HG02970 (cell line): ENCODE measurements at regions not wholly inside any gene's neighbourhood (a gene's known extent, or its start where the extent isn't known, plus 50 kb on each side); places are given as distances from the start of the nearest gene placed in this dataset.
"Not testable (repeated sequence)": the region's sequence is repeated elsewhere in the genome, so short reads cannot be mapped to it uniquely, and the experiment has no call there.

Experiments
- ATAC-seq: cut with Tn5 transposase; IDR thresholded peaks from one replicate; pipeline ENCODE4 v1.9.1; 2021; ENCODE audit warnings: mild to moderate bottlenecking, moderate library complexity, moderate number of reproducible peaks; ENCODE audit not compliant: unreplicated experiment, low FRiP score

DNA sequence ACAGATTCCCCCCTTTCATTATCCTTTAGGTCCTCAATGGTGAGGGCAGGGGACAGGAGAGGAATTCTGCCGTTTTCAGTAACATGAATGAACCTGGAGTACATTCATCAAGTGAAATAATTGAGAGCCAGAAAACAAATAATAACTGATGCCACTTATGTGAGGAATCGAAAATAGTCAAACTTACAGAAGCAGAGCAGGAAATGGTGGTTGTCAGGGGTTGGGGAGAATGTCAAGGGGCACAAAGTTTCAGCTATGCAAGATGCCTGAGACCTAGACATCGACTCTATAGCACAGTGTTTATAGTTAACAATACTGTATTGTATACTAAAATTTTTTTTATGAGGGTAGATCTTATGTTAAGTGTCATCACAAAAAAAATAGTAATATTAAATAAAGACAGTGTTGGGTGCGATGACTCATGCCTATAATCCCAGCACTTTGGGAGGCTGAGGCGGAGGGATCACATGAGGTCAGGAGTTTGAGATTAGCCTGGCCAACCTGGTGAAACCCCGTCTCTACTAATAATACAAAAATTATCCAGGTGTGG, 1219.8 kb downstream of the GATA3 start:
- no peak for ATAC-seq

DNA sequence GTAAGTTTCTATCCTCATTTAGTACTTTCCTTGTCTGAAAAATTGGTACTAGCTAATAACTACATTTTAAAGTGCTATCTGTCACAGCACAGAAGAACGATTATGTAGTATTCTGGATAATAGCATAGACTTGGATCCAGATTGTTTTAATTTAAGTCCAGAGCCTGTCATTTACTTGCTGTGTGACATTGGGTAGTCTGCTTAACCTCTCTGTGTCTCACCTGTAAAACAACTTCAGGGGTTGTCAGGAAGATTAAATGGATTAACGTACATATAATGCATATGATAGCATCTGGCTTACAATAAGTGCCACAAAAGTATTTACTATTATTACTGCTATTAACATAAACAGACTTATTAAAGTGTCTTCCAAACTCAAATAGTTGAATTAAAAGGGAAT, 1221.4 kb downstream of the GATA3 start:
- no peak for ATAC-seq

DNA sequence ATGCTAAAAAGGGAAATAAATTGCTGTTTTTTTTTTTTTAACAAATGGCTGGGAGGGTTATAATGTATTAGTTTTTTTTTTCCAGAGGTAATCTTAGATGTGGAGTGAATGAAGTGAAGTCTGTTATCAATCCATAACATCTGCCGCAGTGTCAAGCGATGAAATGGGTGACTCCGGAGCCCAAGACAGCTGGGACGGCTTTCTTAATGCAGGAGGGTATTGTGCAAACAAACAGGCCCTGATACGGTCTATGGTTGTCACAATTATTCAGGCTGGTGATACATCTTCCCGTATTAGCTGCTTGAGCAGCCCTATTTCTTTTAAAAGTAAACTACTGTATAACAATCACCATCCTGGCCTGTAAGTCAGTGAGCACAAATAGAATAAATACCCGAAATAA, 1231.2 kb downstream of the GATA3 start:
- no peak for ATAC-seq

DNA sequence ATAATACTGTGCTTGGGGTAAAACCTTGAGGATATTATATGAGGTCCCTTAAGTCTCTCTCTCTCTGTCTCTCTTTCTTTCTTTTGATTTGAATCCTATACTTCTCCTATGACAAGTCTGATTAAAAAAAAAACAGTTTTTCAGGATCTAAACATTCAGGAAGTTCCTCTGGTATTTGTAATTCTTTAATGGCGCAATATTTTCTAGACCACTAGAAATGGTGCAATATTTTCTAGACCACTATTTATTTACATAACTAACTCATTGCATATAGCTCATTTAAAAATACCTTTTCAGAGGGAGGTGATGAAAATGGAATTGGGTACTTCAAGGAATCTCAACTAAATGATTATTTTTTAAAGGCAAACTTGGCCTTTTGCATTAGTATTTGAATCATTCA, 1235.3 kb downstream of the GATA3 start:
- ATAC-seq = no peak

DNA sequence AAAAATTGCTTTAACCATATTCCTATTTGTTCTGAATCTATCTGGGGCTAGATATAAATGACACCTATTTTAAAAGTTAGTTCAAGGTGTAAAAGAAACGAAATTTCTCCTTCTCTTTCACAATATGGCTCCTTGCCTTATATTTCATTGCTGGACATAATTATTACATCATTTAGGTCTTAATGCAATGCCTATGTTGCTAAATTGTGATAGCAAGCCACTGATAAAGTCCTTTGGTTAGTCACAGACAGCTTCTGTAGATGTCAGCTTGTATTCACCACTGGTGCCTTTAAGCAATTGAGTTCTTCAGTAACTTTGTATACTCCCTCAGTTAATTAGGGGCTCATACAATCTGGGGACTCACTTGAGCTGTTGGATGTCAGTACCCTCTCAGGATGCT, 1236.6 kb downstream of the GATA3 start:
- no peak for ATAC-seq

DNA sequence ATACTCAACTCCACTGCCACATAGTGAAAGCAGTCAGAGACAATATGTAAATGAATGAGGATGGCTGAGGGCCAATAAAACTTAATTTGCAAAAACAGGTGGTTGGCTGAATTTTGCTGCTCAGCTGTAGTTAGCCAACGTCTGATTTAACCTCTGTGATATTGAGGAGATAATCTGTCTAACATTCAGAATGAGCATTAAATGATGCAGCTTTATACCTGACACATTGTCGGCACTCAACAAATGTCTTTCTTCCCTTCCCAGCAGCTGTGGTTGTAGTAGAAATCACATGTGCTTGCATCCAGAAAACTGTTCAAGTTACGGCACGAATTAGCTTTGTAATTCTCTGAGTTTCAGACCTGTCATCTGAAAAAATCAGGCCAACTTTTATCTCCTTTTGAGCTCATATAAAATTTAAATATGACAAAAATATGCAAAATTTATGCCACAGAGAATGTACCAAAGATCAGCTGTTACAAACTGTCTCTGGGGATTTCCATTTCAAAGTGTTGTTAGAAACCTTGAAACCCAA, 1239.7 kb downstream of the GATA3 start:
- ATAC-seq = no peak

DNA sequence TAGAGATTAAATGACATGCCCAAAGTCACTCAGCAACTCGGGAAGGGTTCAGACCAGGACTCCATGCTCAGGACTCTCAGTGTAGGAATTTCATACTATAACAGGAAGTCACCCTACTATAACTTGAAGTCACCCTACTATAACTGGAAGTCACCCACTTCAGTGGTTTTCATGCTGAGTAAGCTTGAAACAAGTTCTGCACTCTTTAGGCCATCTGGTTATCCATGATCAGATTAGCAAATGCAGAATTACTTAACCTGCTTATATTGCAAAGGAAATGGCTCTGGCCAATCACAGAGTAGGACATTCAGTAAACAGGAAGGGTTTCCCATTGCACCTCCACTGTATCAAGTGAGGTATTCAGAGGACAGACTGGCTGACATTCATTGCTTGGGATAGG, 1240.4 kb downstream of the GATA3 start:
- ATAC-seq = no peak

DNA sequence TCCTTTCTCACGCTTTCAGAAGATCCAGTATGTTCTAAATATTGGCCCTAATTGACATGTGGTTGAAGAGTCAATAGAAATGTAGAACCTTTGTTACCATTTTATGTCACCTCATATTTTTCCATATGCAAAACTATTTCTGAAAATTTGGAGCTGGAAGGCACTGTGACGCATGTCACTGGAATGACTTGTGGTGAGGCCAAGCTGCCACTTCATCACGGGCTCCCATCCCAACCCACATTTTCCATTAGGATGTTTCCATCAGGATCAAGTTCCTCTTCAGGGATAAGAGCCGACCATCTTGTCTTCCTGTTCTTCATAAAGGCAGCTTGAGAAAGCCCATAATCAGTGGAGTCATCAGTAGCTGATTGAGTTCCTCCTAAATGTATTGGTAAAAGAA, 1241.7 kb downstream of the GATA3 start:
- ATAC-seq = no peak

DNA sequence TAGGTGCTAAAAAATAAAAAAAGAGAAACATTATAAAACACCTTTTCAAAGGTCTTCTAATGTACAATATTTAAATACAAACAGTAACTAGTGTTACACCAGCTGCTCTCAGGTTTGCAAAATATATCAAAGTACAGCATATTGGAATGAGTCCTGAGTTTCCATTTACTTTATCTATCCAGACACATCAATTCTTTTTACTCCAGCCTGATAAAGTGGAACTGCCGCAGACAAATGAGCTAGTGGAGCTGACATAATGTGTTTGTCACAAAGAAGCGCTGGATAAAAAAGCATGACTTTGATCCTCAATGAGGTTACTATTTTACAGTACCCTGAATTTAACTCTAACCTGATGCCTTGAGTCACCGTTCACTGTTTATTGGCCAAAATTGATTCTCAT, 1243.1 kb downstream of the GATA3 start:
- no peak for ATAC-seq

DNA sequence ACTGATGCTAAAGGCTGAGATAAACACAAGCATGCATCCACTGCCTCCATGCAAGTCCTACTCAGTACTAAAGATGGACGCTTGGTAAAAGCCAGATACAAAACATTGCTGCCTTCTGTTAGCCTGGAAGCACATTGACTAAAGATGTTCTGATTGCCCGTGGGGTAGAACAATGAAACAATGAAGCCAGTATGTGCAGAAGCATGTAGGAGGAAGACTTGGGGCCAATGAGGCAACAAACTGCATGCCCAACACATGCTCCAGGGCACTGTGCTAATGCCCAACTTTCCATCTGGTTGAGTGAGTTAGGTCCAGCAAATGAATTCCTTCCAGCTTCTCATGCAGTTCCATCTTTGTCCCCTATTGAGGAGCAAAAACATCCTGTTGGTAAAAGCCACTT, 1245.5 kb downstream of the GATA3 start:
- no peak for ATAC-seq

DNA sequence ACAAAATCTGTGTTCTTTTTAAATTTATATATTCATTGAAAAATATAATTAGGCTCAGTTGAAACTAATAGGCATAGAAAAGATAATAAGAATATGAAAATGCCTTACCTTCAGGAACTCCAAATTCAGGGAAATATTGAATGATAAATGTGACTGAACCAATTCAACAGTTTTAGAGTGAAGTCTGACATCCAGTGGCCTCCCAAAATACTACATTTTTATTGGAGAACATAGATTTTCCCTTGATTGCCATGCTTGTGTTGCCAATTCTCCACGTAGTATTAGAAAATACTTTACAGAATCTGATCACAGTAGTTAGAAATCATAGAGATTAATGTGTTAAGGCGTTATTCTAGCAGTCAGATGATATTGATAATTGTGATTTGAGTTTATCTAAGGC, 1246.7 kb downstream of the GATA3 start:
- no peak for ATAC-seq

DNA sequence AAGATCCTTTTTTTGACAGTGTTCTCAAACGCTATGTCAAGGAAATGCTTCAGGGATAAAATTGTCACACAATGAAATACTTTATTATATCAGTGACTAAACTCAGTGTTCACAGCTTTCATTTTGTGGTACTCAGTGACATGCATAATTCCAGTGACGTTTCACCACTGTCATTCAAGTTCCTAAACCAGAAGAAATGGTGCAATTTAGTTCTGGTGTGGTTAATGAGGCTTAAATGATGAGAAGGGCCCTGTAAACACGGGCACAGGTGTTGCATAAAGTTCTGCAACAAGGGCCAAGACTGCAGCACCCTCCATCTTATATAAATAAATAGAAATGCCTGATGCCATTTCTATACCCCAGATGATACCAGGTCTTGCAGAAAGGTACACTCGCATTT, 1247.1 kb downstream of the GATA3 start:
- ATAC-seq = no peak

DNA sequence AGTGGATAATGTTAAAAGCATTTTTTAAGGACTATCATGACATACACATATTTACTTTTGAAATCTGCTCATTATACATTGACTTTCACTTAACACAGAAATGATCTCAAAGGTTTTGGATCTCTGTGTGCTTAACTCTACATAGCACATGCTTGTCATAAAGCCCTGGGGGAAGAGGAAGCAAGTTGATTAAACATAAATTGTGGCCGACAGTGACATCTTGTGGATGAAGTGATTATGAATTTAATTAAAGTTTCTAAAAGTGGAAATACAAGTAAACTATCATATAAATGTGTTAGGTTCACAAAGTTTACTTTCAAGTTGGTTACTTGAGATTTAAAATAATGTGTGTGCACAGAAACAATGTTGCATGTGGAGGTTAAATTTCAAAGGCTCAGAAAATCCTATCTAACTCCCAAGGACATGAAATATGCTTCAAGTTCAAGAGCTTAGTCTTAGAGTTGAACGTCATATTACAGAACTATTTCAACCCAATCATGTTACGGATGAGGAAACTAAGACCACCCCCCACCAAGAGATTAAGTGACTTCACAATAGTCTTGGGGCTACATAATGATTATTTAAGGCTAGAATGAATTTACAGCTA, 1247.8 kb downstream of the GATA3 start:
- no peak for ATAC-seq

DNA sequence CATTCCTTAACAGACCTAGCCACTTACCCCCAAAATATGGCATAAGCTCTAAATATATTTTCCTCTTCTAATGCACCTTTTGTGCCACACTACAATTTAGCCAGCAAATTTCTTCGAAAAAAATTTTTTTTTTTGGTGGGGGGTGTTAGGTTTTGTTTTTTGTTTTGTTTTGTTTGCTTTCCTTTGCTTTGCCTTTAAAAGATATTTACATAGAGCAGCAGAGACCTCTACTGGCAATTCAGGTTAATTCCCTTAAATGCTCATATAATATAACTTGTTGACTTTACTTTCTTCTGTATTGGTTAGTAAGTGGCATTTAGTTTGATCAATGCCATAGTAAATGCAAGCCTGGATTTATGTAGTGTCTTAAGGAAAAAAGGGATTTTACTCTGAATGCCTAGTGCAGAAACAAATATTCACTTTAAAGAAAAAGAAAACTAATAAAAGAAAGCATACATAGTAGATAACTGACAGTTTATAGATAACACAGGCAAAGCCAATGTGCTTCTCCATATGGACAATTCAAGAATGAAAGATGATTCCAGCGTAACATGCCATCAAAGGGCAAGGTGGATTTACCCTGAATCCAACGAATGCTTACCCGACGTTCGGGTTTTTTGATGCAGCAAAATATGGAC, 1250.6 kb downstream of the GATA3 start:
- no peak for ATAC-seq

DNA sequence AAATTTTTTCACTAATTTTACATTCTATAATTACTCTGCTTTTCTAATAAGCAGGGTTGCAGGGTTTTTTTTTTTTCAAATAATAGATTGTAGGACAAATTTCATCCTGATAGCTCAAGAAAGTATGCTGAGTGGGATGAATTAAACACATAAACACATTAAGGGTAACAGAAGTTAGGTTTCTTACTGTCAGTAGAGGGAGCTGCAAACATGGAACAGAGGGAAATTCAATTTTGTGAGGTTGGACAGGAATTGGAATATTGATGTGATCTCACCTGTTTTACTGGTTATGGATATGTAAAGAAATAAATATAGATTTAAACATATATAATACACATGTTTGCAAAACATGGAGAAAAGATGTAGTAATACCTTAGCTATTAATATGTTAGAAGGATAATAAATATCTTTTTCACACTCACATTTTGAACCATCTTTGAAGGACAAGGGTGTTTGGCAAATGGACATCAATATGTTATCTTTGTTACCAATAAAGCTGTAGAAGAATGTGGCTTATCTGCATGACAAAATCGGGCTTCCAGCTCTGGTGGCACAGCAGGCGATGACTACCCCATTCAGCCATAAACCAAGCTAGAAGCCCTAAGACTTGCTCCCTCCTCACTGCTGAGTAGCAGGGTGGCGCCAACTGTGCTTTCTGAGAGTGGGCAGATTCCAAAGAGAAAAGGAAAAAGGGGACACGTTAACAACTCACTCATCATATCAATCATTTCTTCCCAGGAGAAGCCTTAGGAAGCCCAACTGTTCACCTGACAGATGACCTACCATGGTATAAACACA, 1257.4 kb downstream of the GATA3 start:
- ATAC-seq = no peak

DNA sequence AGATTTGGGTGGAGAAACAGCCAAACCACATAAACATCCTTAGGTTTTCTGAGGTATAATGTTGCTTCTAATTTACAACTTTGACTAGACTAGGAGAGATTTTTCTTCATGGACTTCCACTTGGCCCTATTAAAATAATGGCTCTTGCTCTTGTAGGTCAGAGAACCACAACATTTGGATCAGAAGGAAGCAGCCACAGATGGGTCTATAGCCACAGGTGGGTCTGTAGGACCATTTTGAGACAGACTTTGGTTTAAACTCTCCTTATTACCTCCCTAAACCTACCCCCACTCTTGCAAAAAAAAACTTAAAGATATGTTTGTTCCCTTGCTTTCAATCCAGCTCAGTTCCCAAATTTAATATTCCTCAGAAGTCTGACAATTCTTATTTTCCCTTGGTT, 1260.8 kb downstream of the GATA3 start:
- ATAC-seq = no peak

DNA sequence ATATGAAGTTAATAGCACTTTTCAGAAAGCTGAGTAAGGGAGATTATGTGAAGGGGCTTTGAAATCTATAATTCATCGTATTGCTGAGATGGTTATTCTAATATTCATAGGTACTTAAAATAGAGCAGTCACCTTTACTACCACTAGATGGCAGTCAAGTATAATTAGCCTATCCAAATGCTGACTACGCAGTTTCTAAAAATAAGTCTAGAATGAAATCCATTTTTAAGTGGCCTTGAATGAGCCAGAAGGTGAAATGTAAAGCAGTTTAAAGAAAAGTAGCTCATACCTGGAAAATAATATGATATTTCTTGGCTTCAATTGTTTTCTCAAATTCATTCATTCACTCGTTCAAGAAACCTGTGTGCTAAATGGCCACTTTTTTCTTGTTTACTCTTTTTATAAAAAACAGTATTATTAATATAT, 1277.1 kb downstream of the GATA3 start:
- ATAC-seq = peak; percentile 66

DNA sequence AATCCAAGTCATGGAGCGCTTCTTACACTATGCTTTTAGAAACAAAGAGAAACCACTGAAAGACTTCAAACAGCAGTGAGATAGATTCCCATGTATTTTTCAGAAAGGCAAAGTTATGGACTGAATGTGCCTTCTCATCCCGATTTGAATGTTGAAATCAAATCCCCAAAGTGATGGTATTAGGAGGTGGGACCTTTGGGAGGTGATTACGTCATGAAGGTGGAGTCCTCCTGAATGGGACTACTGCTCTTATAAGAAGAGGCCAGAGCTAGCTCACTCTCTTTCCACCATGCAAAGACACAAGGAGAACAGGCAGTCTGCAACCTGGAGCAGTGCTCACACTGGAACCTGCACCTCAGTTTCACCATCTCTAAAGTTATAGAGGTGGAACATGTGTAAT, 1279.8 kb downstream of the GATA3 start:
- no peak for ATAC-seq

DNA sequence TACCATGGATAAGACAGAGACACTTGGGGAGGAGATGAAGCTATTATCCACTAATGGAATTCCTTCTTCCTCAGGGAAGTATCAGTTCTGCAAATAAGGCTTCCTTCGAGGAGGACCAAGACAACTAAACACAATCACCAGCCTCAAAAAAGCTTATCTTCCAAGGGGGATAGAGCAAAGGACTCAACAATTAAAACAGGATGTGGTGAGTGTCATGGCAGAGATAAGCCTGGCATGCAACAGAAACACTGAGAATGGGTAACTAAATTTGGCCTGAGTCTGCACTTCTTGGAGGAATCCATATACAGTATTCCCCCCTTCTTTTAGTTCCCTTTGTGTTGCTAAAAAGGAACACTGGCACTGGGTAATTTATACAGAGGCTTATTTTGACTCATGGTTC, 1285.2 kb downstream of the GATA3 start:
- ATAC-seq = no peak

DNA sequence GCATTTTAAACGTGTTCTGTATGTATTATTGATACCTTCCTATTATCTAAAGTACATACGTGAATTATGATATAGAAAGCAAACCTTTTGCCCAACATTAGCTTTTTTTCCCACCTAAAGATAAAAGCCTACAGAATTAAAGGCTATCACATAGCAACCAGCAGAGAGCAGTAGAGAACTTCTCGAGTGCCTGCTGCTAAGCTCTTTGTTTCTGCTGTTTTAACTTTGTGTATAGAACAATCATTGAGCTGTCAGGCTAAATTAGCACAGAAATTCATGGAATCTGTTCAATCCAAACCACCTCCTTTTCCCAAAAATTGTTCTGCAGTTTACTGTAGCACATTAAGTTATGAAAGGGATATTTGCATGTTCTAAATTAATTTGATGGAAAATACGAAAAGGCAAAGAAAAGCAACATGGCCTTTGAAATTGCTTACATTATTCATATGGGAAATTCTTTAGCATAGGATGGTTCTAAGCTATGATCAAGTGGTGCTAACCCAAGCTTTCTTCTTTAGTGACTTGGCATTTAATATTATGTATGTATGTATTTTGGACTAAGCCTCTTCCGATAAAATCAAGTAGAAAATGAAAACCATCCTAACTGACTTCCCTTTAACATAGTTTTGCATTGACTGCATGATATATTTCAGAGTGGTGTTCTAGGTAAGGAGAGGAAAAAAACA, 1288.5 kb downstream of the GATA3 start:
- ATAC-seq = no peak

DNA sequence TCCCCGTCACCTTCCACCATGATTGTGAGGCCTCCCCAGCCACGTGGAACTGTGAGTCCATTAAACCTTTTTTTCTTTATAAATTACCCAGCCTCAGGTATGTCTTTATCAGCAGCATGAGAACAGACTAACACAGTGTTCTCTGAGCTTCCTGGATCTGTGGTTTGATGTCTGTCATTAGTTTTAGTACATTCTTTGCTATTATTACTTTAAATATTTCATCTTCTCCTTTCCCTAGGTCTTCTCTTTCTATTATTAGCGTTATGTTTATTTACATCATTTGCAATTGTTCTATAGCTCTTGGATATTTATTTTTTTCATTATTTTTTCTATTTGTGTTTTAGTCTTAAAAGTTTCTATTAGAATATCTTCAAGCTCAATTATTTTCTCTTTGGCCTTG, 1293.4 kb downstream of the GATA3 start:
- ATAC-seq = not testable (repeated sequence)
